GM12878 (cell line): ENCODE measurements at regions not wholly inside any gene's neighbourhood (a gene's known extent, or its start where the extent isn't known, plus 50 kb on each side); places are given as distances from the start of the nearest gene placed in this dataset.

ENCODE experiments used
- ATAC-seq: fragments of 200-7000 bp; cut with Tn5 transposase; 3 replicates; pipeline ENCODE4 v1.9.1; 2020; ENCODE audit warnings: mild to moderate bottlenecking, moderate library complexity
- BruUV-seq: library from RNA; stranded (reverse); fragments of 400-500 nt; replicated peaks from 2 replicates; lab custom pipeline; 2021; lab: Mats Ljungman, UMichigan
- CTCF ChIA-PET: fragments of 300-600 bp; sonication (Branson Sonifier 250); formaldehyde crosslinking; extraction: SDS; loops from one replicate; lab custom pipeline; 2021; ENCODE audit warnings: inconsistent platforms; lab: Yijun Ruan, JAX
- POLR2A ChIA-PET: fragments of 350-600 bp; formaldehyde crosslinking; extraction: SDS; loops from one replicate; lab custom pipeline; 2021; ENCODE audit warnings: inconsistent platforms; lab: Charles Lee
- RAD21 ChIA-PET: fragments of 300-600 bp; sonication (Branson Sonifier 250); formaldehyde crosslinking; loops from one replicate; lab custom pipeline; 2023; ENCODE audit warnings: antibody characterized with exemption; ENCODE audit not compliant: unreplicated experiment; lab: Charles Lee
- SMC1A ChIA-PET: fragments of 300-600 bp; sonication (Branson Sonifier 250); formaldehyde crosslinking; loops from one replicate; lab custom pipeline; 2023; ENCODE audit not compliant: unreplicated experiment, uncharacterized antibody; lab: Charles Lee
- DNase-seq: peaks from one replicate; pipeline ENCODE4 v3.0.0-alpha.2; 2011; ENCODE audit warnings: low read depth, low spot score
- FAIRE-seq: peaks from 3 replicates; lab custom pipeline; 2011; peaks lifted over from hg19 to GRCh38; lab: Jason Lieb, UNC
- H2AFZ ChIP-seq: 2 replicates; pipeline ENCODE4 v1.6.0; 2011; ENCODE audit warnings: low read depth, low read length, control low read depth; ENCODE audit not compliant: control insufficient read depth
- H3K27ac ChIP-seq: 2 replicates; pipeline ENCODE4 v1.5.1; 2011; ENCODE audit warnings: control low read depth; ENCODE audit not compliant: control insufficient read depth, insufficient read depth
- H3K27me3 ChIP-seq, 2 experiments: replicated peaks in 1 of 2; 2 replicates each; pipeline versions ENCODE4 v1.6.0 to v1.6.1; 2011; ENCODE audit warnings: low read length in 1 of 2; ENCODE audit not compliant: control insufficient read depth in 2 of 2, insufficient read depth in 2 of 2
- H3K36me3 ChIP-seq, 2 experiments: 2 replicates each; pipeline ENCODE4 v1.5.1; 2011; ENCODE audit warnings: low read length in 1 of 2; ENCODE audit not compliant: control insufficient read depth in 2 of 2, insufficient read depth in 2 of 2
- H3K4me1 ChIP-seq: 2 replicates; pipeline ENCODE4 v1.6.1; 2011; ENCODE audit warnings: mild to moderate bottlenecking, low read length, moderate library complexity, mixed read lengths; ENCODE audit not compliant: control insufficient read depth, insufficient read depth
- H3K4me2 ChIP-seq: 2 replicates; pipeline ENCODE4 v1.6.0; 2011; ENCODE audit warnings: control low read depth; ENCODE audit not compliant: control insufficient read depth, insufficient read depth
- H3K4me3 ChIP-seq: fragments of 200-600 bp; sonication (generic); 2 replicates; pipeline ENCODE4 v1.5.1; 2016
- H3K79me2 ChIP-seq: 2 replicates; pipeline ENCODE4 v1.6.0; 2011; ENCODE audit warnings: low read length; ENCODE audit not compliant: control insufficient read depth, insufficient read depth
- H3K9ac ChIP-seq: 2 replicates; pipeline ENCODE4 v1.8.0; 2011; ENCODE audit warnings: low read length, control low read depth, mixed read lengths; ENCODE audit not compliant: control insufficient read depth, insufficient read depth
- H3K9me3 ChIP-seq: replicated peaks from 3 replicates; pipeline ENCODE4 v1.5.1; 2011; ENCODE audit warnings: mild to moderate bottlenecking, low read length; ENCODE audit not compliant: control insufficient read depth, insufficient read depth
- H4K20me1 ChIP-seq: 2 replicates; pipeline ENCODE4 v1.6.0; 2011; ENCODE audit not compliant: control insufficient read depth, insufficient read depth
- DPF2 ChIP-seq: fragments of 450-650 bp; IDR thresholded peaks from 2 replicates; pipeline ENCODE4 v1.6.1; 2017; ENCODE audit warnings: mild to moderate bottlenecking
- KDM1A ChIP-seq: fragments of 200-600 bp; sonication (generic); IDR thresholded peaks from 2 replicates; pipeline ENCODE4 v1.6.1; 2016; ENCODE audit warnings: borderline replicate concordance
- NFYA ChIP-seq: IDR thresholded peaks from 2 replicates; pipeline ENCODE4 v1.6.1; 2011; ENCODE audit warnings: low read depth, mild to moderate bottlenecking, low read length, improper control_type of control experiment, borderline replicate concordance
- NR2C2 ChIP-seq: IDR thresholded peaks from 2 replicates; pipeline ENCODE4 v1.6.1; 2011; ENCODE audit warnings: borderline replicate concordance, low read depth; ENCODE audit not compliant: control insufficient read depth, insufficient read length
- RAD51 ChIP-seq: fragments of 450-650 bp; IDR thresholded peaks from 2 replicates; pipeline ENCODE4 v1.6.1; 2016; ENCODE audit warnings: moderate library complexity, mild to moderate bottlenecking, inconsistent platforms
- SREBF2 ChIP-seq: IDR thresholded peaks from 2 replicates; pipeline ENCODE4 v1.6.1; 2012; ENCODE audit warnings: mild to moderate bottlenecking, low read length
- WGBS: methylation state at CpG from one replicate; pipeline ENCODE4 v1.1.6; 2016; ENCODE audit warnings: low lambda C conversion rate; ENCODE audit not compliant: insufficient replicate concordance, insufficient coverage; ENCODE audit errors: missing lambda C conversion rate; 5-methylcytosine and 5-hydroxymethylcytosine counted together
- in situ Hi-C: fragments of 300-500 bp; cut with MboI; formaldehyde crosslinking; loops from 9 replicates; pipeline ENCODE4 v1.14.3; 2018; ENCODE audit warnings: mixed read lengths
- intact Hi-C: fragments of 100-400 bp; cut with micrococcal nuclease; formaldehyde crosslinking; loops from one replicate; pipeline ENCODE4 v1.14.2; 2022; ENCODE audit not compliant: unreplicated experiment
- TF ChIP-seq, protein P1 (sequence below): fragments of 150-350 bp; IDR thresholded peaks from 2 replicates; pipeline ENCODE4 v1.6.1; 2014; ENCODE audit warnings: mild to moderate bottlenecking, low read depth, low read length
- TF ChIP-seq, protein P2 (sequence below): IDR thresholded peaks from 2 replicates; pipeline ENCODE4 v1.6.1; 2012; ENCODE audit warnings: low read depth, low read length, improper control_type of control experiment
- TF ChIP-seq, protein P3 (sequence below): IDR thresholded peaks from 2 replicates; pipeline ENCODE4 v1.6.1; 2011; ENCODE audit warnings: low read depth, low read length, improper control_type of control experiment, borderline replicate concordance

DNA sequence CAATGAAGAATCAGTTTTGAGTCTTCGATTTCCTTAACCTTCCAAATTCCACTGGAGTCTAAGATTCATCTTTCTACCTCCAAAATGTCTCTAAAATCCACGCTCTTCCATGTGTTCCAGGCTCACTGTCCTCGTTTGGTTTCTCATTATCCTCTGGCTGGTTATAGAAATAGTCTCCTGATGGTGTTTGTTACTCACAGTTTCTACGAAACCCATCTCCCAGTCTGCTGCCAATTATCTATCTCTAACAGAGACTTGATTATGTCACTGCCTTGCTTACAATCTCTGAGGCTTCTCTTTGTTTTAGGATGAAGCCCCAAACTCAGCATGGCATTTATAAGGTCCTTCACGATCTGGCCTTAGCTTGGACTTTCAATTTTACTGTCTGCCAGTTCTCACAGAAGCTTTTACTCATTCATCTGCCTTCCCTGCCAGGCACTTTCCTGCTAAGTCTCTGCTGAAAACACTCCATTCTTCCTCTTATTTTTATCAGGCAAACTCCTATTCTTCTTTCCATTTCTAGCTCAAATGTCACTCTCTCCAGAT lies 339.6 kb upstream of the SGCD start:
- SMC1A ChIA-PET, result no interaction called here
- Histone ChIP-seq H3K27me3 (peaks cover 0 to 1% of the 10 kb centered on the region in 2 experiments; a peak in 1 of 4 replicates), H4K20me1 (no peaks in the 10 kb centered on the region), H3K36me3 (no peaks in the 10 kb centered on the region), H3K9ac (no peak overlapping the region), H3K4me3 (no peak overlapping the region), H3K4me2 (no peak overlapping the region), H2AFZ (no peak overlapping the region), H3K4me1 (no peaks in the 10 kb centered on the region), H3K9me3 (no peaks in the 10 kb centered on the region), H3K27ac (no peak overlapping the region), H3K79me2 (no peaks in the 10 kb centered on the region)
- intact Hi-C loops (no loop called here), in situ Hi-C loops (no loop called here)
- no peak for DNase-seq
- RAD21 ChIA-PET, result no interaction called here
- CTCF ChIA-PET, result no interaction called here
- no TSS peak for BruUV-seq
- no peak for ATAC-seq
- POLR2A ChIA-PET, result no interaction called here
- TF ChIP-seq NFYA, result no peak
- TF ChIP-seq DPF2, result no peak
- TF ChIP-seq SREBF2, result no peak
- TF ChIP-seq, protein P1, sequence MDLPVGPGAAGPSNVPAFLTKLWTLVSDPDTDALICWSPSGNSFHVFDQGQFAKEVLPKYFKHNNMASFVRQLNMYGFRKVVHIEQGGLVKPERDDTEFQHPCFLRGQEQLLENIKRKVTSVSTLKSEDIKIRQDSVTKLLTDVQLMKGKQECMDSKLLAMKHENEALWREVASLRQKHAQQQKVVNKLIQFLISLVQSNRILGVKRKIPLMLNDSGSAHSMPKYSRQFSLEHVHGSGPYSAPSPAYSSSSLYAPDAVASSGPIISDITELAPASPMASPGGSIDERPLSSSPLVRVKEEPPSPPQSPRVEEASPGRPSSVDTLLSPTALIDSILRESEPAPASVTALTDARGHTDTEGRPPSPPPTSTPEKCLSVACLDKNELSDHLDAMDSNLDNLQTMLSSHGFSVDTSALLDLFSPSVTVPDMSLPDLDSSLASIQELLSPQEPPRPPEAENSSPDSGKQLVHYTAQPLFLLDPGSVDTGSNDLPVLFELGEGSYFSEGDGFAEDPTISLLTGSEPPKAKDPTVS, result no peak
- no peak for TF ChIP-seq NR2C2
- TF ChIP-seq, protein P2, sequence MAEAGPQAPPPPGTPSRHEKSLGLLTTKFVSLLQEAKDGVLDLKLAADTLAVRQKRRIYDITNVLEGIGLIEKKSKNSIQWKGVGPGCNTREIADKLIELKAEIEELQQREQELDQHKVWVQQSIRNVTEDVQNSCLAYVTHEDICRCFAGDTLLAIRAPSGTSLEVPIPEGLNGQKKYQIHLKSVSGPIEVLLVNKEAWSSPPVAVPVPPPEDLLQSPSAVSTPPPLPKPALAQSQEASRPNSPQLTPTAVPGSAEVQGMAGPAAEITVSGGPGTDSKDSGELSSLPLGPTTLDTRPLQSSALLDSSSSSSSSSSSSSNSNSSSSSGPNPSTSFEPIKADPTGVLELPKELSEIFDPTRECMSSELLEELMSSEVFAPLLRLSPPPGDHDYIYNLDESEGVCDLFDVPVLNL, result no peak
- TF ChIP-seq, protein P3, sequence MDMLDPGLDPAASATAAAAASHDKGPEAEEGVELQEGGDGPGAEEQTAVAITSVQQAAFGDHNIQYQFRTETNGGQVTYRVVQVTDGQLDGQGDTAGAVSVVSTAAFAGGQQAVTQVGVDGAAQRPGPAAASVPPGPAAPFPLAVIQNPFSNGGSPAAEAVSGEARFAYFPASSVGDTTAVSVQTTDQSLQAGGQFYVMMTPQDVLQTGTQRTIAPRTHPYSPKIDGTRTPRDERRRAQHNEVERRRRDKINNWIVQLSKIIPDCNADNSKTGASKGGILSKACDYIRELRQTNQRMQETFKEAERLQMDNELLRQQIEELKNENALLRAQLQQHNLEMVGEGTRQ, result no peak
- no peak for TF ChIP-seq RAD51
- no peak for TF ChIP-seq KDM1A
- FAIRE-seq, result no peak
- WGBS, result 6% methylated on average over 5 of the region's 5 CpGs
